ENCODE measurements at regions not wholly inside any gene's neighbourhood (a gene's known extent, or its start where the extent isn't known, plus 50 kb on each side); places are given as distances from the start of the nearest gene placed in this dataset.

GRCh38 chr1:87683196-87683956 is 354.7 kb downstream of the LMO4 start:
- no peak for ATAC-seq (ENCODE audit: low read depth)
- DNase-seq, result no peak
- Mint-ChIP-seq H3K9me3 (no peaks in the 10 kb centered on the region), H3K27me3 (no peaks in the 10 kb centered on the region), H3K36me3 (no peaks in the 10 kb centered on the region), H3K4me3 (no peak overlapping the region), H3K27ac (no peak overlapping the region), H3K4me1 (peaks cover 2% of the 10 kb centered on the region)
- POLR2A ChIA-PET, result no interaction called here

DNA sequence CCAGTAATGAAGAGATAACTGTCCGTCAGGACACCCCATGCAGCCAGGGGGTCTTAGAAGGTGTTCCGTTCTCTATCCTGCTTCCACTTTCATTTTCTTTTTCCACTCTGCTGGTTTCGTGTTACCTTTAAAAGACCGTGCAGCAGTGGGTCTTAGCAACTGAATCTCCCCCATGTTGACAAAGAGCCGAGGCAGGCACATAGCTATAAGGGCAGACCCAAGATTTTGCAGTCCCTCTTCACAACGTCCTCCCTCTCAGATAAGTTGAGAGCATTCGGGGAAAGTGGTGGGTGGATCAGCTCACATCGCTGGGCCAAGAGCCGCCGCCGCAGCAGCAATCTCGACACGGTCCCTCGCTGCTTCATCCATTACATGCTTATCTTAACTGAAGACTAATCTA is 355.5 kb downstream of the LMO4 start:
- POLR2A ChIA-PET, result interaction anchor here (1.0 to 1.1 kb wide), 2 partner anchors 354 to 356 kb away, joined by 3 to 4 read pairs; partner anchors contain the start of gene LMO4
- Mint-ChIP-seq H3K36me3 (no peaks in the 10 kb centered on the region), H3K9me3 (no peaks in the 10 kb centered on the region), H3K4me3 (peak overlapping the region; percentile 71), H3K4me1 (peaks cover 2% of the 10 kb centered on the region), H3K27me3 (no peaks in the 10 kb centered on the region), H3K27ac (peak overlapping the region; percentile 80)
- ATAC-seq (ENCODE audit: low read depth) (no peak), DNase-seq (no peak)

DNA sequence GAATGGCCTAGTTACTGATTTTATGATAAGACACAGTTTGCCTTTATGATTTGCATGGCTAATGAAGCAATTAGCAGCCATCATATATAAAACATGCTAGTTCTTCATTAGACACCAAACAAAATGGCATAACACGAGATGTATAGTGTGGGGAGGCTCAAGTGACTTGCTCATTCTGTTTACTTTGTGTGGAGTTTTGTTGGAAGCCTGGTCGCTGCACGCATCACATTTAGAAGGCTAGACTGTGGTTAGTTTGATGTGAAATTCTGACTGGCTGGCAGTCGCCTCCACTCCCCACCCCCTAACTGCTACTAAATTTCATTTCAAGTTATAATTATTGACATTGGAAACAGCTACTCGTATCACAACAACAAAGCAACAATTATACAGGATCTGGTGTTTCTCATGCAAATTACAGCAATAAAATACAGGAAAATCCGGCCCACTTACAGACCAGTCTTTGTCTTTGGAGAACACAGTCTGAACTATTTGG is 356.1 kb downstream of the LMO4 start:
- Mint-ChIP-seq H3K9me3 (no peaks in the 10 kb centered on the region), H3K27me3 (no peaks in the 10 kb centered on the region), H3K4me3 (peak overlapping the region; percentile 71), H3K4me1 (peaks cover 2% of the 10 kb centered on the region), H3K27ac (peak overlapping the region; percentile 80), H3K36me3 (no peaks in the 10 kb centered on the region)
- POLR2A ChIA-PET, result interaction anchor here (1.0 to 1.1 kb wide), 2 partner anchors 355 to 356 kb away, joined by 3 to 4 read pairs; partner anchors contain the start of gene LMO4
- no peak for DNase-seq
- ATAC-seq (ENCODE audit: low read depth), result no peak

GRCh38 chr1:87685311-87686135 is 356.8 kb downstream of the LMO4 start:
- Mint-ChIP-seq H3K9me3 (no peaks in the 10 kb centered on the region), H3K27ac (no peak overlapping the region), H3K4me1 (peaks cover 2% of the 10 kb centered on the region), H3K27me3 (no peaks in the 10 kb centered on the region), H3K36me3 (no peaks in the 10 kb centered on the region), H3K4me3 (no peak overlapping the region)
- POLR2A ChIA-PET, result interaction anchor here (1.1 kb wide), 1 partner anchor 355 kb away, joined by 4 read pairs; no protein-coding TSS in a partner anchor
- ATAC-seq (ENCODE audit: low read depth) (no peak), DNase-seq (no peak)

DNA sequence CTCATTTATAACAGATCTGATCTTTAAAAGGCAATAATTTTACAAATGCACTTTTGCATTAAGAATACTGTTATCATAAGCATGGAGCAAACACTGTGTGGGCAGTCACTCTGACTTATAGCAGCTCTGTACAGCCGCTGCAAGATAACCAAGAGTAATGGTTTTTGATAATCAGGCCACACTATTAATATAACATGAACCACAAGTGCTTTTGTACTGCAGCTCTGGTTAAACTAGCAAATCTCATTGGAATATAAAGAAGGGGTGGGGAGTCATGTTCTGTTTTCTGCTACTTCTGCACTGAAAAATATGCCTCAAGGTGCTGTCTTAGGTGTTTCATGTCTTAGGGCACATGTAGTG is 357.4 kb downstream of the LMO4 start:
- Mint-ChIP-seq H3K27ac (no peak overlapping the region), H3K4me1 (peaks cover 2% of the 10 kb centered on the region), H3K4me3 (no peak overlapping the region), H3K36me3 (no peaks in the 10 kb centered on the region), H3K27me3 (no peaks in the 10 kb centered on the region), H3K9me3 (no peaks in the 10 kb centered on the region)
- ATAC-seq (ENCODE audit: low read depth) (no peak), DNase-seq (no peak)
- POLR2A ChIA-PET, result no interaction called here

DNA sequence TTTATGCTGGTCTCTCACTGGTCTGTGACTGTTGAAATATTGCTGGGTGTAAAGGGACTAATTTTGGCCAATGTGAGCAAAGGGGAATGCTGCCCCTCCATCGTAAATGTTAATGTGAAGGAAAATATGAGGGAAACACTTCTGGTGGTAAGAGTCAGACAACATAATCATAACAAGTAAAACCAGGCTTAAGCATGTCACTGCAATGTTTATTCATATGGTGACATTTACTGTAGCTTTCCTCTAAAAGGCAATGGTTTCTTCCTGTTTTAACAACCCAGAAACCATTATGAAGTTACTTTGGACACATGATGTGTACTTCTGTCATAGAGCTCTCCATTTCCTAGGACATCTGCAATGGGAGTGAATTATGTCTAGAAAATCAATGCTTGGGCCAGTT is 358.0 kb downstream of the LMO4 start:
- no peaks in the 10 kb centered on the region for H3K9me3 Mint-ChIP-seq
- peaks cover 2% of the 10 kb centered on the region for H3K4me1 Mint-ChIP-seq
- H3K36me3 Mint-ChIP-seq, result no peaks in the 10 kb centered on the region
- DNase-seq, result no peak
- no peak overlapping the region for H3K27ac Mint-ChIP-seq
- POLR2A ChIA-PET, result no interaction called here
- no peak for ATAC-seq (ENCODE audit: low read depth)
- H3K27me3 Mint-ChIP-seq, result no peaks in the 10 kb centered on the region
- no peak overlapping the region for H3K4me3 Mint-ChIP-seq

GRCh38 chr1:87688136-87688535 is 359.5 kb downstream of the LMO4 start:
- DNase-seq, result no peak
- Mint-ChIP-seq H3K4me1 (peaks cover 2% of the 10 kb centered on the region), H3K27ac (no peak overlapping the region), H3K4me3 (no peak overlapping the region), H3K9me3 (no peaks in the 10 kb centered on the region), H3K36me3 (no peaks in the 10 kb centered on the region), H3K27me3 (no peaks in the 10 kb centered on the region)
- POLR2A ChIA-PET, result no interaction called here
- ATAC-seq (ENCODE audit: low read depth), result no peak

GRCh38 chr1:87689487-87689886 is 360.8 kb downstream of the LMO4 start:
- Mint-ChIP-seq H3K36me3 (no peaks in the 10 kb centered on the region), H3K27ac (no peak overlapping the region), H3K27me3 (no peaks in the 10 kb centered on the region), H3K4me1 (no peaks in the 10 kb centered on the region), H3K4me3 (no peak overlapping the region), H3K9me3 (no peaks in the 10 kb centered on the region)
- ATAC-seq (ENCODE audit: low read depth) (no peak), DNase-seq (no peak)
- POLR2A ChIA-PET, result no interaction called here

DNA sequence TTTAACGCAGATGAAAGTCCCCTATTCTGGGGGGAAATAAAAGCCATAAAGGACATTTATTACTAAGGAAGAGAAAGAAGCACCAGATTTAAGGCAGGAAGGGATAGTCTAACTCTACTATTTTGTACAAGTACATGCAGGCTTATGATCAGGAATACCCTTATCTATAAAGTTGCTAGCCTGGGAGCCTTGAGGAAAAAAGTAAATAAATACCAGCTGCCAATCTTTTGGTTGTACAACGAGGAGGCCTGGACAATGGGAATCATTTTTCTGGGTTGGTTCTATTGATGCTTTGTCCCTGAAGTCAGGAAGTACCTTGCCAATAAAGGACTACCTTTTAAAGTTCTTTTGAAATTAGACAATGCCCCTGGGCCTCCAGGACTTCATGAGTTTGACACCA is 367.8 kb downstream of the LMO4 start:
- ATAC-seq (ENCODE audit: low read depth) (no peak), DNase-seq (no peak)
- H3K27me3 Mint-ChIP-seq, result peaks cover 5% of the 10 kb centered on the region
- POLR2A ChIA-PET, result no interaction called here
- H3K4me1 Mint-ChIP-seq, result no peaks in the 10 kb centered on the region
- H3K27ac Mint-ChIP-seq, result no peak overlapping the region
- no peaks in the 10 kb centered on the region for H3K36me3 Mint-ChIP-seq
- peaks cover 3% of the 10 kb centered on the region for H3K9me3 Mint-ChIP-seq
- H3K4me3 Mint-ChIP-seq, result no peak overlapping the region

GRCh38 chr1:87702455-87702854 is 373.8 kb downstream of the LMO4 start:
- Mint-ChIP-seq H3K4me1 (no peaks in the 10 kb centered on the region), H3K27ac (no peak overlapping the region), H3K9me3 (peaks cover 6% of the 10 kb centered on the region), H3K4me3 (no peak overlapping the region), H3K36me3 (no peaks in the 10 kb centered on the region), H3K27me3 (no peaks in the 10 kb centered on the region)
- POLR2A ChIA-PET, result no interaction called here
- no peak for ATAC-seq (ENCODE audit: low read depth)
- DNase-seq, result no peak

DNA sequence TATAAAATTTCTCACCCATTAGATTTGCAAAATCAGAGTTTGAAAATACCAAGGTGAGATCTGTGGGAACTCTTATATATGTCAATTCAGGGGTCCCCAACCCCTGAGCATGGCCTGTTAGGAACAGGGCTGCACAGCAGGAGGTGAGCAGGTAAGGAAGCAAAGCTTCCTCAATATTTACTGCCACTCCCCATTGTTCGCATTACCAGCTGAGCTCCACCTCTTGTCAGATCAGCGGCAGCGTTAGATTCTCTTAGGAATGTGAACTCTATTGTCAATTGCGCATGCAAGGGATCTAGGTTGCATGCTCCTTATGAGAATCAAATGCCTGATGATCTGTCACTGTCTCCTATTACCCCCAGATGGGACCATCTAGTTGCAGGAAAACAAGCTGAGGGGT is 376.6 kb downstream of the LMO4 start:
- no peaks in the 10 kb centered on the region for H3K27me3 Mint-ChIP-seq
- no peak overlapping the region for H3K27ac Mint-ChIP-seq
- H3K4me1 Mint-ChIP-seq, result no peaks in the 10 kb centered on the region
- POLR2A ChIA-PET, result no interaction called here
- H3K4me3 Mint-ChIP-seq, result no peak overlapping the region
- DNase-seq, result no peak
- peaks cover 6% of the 10 kb centered on the region for H3K9me3 Mint-ChIP-seq
- ATAC-seq (ENCODE audit: low read depth), result no peak
- no peaks in the 10 kb centered on the region for H3K36me3 Mint-ChIP-seq

DNA sequence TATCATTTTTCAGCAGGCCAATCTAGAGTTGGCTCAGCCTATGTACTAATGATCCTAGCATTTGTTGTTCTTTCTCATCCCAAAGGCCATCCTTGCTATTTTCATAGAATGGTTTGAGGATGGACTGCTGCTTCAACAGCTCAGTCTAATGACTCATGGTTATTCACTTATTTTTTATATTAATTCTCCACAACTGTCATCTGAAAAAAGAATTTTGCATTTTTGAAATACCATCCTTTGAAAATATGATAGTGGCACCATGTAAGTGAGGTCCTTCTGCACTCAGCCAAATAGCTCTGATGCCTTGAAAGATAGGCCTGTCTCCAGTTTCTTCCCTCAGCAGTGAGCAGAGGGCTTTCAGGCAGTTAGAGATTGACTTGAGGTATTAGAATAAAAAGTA is 377.5 kb downstream of the LMO4 start:
- ATAC-seq (ENCODE audit: low read depth) (no peak), DNase-seq (no peak)
- Mint-ChIP-seq H3K27me3 (no peaks in the 10 kb centered on the region), H3K27ac (no peak overlapping the region), H3K36me3 (no peaks in the 10 kb centered on the region), H3K4me1 (no peaks in the 10 kb centered on the region), H3K4me3 (no peak overlapping the region), H3K9me3 (peaks cover 3% of the 10 kb centered on the region)
- POLR2A ChIA-PET, result no interaction called here

GRCh38 chr1:87706779-87707228 is 378.1 kb downstream of the LMO4 start:
- Mint-ChIP-seq H3K9me3 (peaks cover 2% of the 10 kb centered on the region), H3K4me3 (no peak overlapping the region), H3K27me3 (no peaks in the 10 kb centered on the region), H3K27ac (no peak overlapping the region), H3K36me3 (no peaks in the 10 kb centered on the region), H3K4me1 (no peaks in the 10 kb centered on the region)
- ATAC-seq (ENCODE audit: low read depth) (no peak), DNase-seq (no peak)
- POLR2A ChIA-PET, result no interaction called here

- no peak for DNase-seq
- no peaks in the 10 kb centered on the region for H3K36me3 Mint-ChIP-seq
- no peaks in the 10 kb centered on the region for H3K9me3 Mint-ChIP-seq
- H3K4me1 Mint-ChIP-seq, result no peaks in the 10 kb centered on the region
- POLR2A ChIA-PET, result no interaction called here
- ATAC-seq (ENCODE audit: low read depth), result no peak
- no peaks in the 10 kb centered on the region for H3K27me3 Mint-ChIP-seq
- no peak overlapping the region for H3K27ac Mint-ChIP-seq
- no peak overlapping the region for H3K4me3 Mint-ChIP-seq
Measured at GRCh38 chr1:87707411-87707810, 378.7 kb downstream of the LMO4 start.
